CD4-positive, alpha-beta T cell treated with Interleukin-4 for 1 hour (primary cell): ENCODE measurements at regions not wholly inside any gene's neighbourhood (a gene's known extent, or its start where the extent isn't known, plus 50 kb on each side); places are given as distances from the start of the nearest gene placed in this dataset.

Source experiments
- DNase-seq, 2 donors: peaks; one replicate each; pipeline ENCODE4 v3.0.0-alpha.2; 2020 to 2022

DNA sequence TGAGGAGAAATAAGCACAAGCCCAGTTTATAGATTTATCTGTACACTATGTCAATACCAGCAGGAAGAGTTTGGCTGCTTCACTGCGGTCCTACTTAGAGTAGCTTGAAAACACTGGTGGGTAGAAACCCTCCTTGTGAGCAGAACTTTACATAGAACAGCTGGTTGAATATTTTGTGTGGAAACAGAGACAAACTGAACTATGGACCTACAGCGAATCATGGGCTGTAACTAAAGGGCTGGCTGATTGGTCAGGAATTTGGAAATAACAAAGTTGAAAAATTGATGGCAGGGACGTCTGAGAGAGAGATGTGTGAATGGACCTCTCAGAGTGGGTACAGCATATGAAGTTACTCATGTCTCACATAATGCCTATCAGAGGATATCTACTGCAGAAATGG lies 392.5 kb downstream of the MAN2A1 start:
- DNase-seq, result no peak

GRCh38 chr5:110082863-110083262 lies 393.1 kb downstream of the MAN2A1 start:
- DNase-seq, result no peak

DNA sequence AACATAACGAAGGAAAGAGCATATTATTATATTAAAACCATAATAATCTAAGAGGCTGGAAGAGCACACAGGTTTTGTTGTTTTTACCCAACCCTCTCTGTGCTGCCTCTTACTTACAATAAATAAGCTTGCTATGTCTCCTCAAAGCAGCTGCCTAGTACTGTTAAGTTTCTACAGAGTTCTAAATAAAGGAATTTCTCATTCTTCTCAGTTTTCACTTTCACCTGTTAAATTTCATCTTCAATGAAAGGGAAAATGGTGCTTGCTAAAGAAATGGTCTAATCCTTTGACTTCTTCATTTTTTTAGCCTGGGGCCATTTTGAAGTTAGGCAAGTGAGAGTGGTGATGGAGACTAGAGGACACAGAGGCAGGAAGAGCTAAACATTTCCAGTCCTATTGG lies 396.1 kb downstream of the MAN2A1 start:
- DNase-seq, result no peak

DNA sequence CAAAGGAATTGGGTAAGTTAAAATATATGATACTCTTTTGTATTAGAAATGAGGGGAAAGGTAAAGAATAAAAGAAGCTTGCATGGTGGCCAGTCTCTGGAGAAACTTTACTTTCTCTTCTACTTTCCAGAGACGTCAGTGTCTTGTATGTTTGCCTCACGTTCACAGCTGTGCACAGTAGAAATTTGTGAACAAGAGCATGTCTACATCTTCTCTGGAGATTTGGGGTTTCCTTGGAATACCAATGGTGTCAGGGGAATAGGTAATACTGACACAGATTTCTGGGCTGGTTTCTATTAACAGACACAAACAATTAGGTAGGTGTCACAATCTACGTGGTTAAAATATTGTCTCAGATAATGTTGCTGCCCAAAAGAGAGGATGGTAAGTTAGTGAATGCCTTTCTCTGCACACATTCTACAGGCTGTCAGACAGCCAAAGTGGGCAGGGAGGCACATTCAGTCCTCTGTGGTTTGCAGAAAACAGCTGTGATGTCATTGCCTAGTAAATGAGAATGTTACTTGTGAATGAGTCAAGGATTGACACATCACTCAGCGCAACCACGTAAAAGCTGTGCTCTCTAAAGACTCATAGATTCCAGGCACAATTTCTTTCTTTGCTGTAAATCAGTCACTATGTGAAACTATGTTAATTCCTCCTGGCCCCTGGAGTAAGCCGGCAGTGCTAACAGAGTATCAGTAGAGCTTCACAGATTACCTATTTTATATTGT lies 397.1 kb downstream of the MAN2A1 start:
- peak in 1 of 2 donors; percentile 12 for DNase-seq

GRCh38 chr5:110087829-110088228 lies 398.1 kb downstream of the MAN2A1 start:
- no peak for DNase-seq

GRCh38 chr5:110088676-110089436 lies 399.1 kb downstream of the MAN2A1 start:
- no peak for DNase-seq

GRCh38 chr5:110092955-110093785 lies 403.4 kb downstream of the MAN2A1 start:
- DNase-seq, result no peak

GRCh38 chr5:110094109-110094508 lies 404.4 kb downstream of the MAN2A1 start:
- DNase-seq, result no peak

- no peak for DNase-seq
These were observed 404.8 kb downstream of the MAN2A1 start for GRCh38 chr5:110094548-110094947.

DNA sequence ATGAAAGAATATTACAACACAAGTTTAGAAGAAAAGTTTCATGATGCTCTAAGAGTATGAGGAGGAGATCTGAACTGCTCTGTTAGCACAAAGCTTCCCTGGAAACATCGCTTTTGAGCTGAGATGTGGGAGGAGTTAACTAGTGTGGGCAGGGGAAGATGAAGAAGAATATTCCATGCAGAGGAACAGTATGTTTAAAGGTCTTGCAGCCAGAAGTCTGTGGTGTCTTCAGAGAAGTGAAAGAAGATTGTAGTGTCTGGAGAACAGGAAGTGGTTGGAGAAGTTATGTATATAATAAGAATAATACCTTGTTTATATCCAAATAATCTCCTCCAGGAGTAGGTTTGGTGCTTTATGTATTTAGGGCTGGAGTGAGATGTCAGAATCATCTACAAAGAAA lies 406.7 kb downstream of the MAN2A1 start:
- peak in 1 of 2 donors; percentile 4 for DNase-seq

DNA sequence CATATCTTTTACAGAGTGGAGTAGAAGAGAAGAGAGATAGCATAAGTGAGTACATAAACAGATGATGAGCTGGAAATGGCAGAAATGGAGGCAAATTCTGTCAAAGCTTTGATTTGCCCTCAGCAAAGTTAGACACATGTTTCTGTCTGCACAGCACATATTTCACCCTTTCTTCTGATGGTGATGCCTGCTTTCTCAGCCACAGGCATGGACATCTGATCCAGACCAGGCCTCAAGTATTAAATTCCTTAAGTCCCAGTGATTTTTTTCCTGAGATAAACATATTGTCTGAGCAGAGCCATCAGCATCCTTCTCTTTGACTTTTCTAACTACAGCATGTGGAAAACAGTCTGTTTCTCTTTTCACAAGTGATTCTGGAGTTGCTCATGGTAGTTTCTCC lies 409.8 kb downstream of the MAN2A1 start:
- DNase-seq, result no peak

DNA sequence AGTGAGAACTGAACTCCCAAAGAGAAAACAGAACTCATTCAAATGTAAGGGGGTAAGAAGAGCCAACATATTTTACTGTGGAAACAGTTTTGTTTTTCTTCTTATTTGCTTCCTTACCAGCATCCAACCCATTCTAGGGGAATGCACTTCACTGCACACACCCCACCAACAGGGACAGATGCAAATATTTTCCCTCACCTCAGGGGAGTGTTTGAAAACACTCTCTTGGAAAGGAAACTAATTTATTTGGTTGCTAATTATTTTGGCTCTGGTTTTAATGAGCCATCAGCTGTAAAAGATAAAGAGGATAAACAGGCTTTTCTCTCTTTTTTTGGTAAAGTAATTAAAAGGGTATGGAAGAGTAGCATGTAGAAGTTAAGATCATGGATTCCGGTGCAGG lies 413.4 kb downstream of the MAN2A1 start:
- no peak for DNase-seq

DNA sequence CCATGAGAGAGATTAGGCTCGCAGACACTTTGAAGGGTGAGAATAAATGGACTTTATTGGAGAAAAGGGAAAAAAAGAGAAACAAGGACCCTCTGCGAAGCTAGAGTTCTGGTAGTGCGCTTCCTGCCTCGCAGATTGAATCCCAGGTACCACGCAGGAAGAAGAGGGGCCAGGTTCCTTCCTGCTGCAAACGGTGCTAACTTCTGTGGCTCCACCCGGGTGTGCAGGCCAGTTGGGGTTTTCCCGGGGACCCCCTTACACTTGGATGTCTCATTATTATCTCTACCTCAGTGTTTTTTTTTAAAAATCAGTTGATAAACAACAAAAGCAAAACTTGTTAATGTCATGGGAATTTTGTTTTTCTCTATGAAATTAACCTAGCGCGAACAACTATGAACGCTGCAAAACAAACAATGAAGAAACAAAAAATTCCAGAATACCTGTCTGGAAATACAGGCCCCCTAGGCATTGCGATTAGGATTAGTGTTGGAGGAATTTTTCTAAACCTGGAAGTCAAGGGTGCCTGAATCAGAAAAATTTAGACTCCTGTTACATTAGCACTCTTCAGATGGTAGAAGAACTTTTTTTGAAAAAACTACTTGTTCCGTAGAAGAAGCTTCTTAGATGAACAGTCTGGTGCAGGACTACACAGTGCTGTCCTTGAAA lies 414.5 kb downstream of the MAN2A1 start:
- no peak for DNase-seq

DNA sequence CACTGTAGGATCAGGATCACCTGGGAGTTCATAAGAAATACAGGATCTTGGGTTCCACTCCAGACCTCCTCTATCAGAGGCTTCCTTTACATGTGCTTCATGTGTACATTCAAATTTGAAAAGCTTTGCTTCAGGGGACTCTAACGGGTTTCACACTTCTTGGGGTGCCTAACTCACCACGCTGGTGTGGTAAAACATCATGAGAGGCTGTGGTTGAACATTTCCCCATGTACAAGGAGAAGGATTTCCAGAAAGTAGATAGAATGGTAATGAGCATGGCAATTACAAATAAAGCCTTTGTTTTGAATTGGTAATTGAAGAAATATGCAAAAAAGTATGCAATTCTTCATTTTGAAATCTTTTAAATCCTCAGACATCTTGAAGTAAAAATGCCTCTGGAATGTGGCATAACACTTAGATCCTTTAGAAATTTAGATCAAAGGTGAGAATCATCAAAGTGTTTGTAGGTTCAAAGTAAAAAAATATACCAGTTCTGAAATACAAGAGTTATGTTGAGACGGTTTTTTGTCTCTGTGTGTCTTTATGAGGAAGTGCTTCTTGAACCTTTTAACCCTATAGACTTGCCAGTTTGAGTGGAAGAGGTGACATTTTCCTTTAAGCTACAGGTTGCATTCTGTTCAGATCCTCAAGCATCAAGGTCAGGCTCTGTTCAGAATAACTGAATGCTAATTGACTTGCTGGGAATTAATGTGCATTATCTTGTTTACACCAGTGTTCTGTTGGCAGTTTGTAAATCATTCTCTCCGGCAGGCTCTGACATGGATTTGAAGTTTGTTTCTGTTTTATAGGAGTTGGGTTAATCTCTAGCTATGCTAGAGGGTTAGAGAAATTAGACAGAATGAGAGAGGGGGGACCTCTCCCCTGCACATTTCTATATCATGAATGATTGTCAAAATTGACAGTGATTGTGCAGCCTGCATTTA lies 415.3 kb downstream of the MAN2A1 start:
- DNase-seq, result no peak

GRCh38 chr5:110105692-110106091 lies 416.0 kb downstream of the MAN2A1 start:
- no peak for DNase-seq

DNA sequence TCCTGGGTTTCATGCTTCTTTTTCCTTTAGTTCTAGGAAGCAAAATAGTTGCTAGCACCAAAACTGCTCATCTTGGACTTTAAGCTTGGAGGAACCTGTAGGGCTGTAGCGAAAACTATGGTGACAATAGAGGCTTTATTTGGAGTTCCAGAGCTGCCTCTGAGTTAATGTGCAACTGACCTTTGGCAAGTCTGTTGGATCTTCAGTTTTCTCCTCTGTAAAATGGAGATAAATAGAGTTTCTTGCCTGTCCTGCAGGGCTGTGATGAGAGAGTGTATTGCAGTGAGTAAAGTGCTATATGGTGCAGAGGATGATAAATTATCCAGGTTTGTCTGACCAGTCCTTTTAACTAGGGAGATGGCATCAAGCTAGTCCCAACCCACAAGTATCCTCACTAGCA lies 417.0 kb downstream of the MAN2A1 start:
- DNase-seq, result no peak

GRCh38 chr5:110108520-110108919 lies 418.8 kb downstream of the MAN2A1 start:
- no peak for DNase-seq

DNA sequence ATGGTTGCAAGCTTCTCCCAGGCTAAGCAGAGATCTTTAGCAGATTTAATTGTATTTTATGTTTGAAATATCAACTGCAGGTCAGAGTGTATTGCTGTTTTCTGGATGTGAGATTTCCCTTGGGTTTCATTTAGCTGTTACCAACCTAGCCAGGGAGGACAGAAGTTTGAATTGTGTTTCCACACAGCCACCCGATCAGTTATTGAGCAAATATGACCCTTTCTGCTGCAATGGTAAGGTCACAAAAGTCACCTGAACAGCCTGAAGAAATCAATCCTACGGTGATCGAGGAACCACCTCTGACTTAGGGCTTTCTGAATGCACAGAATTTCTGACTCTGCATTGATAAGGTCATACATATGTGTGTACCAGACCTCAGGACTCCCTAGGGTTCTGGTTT lies 419.9 kb downstream of the MAN2A1 start:
- no peak for DNase-seq

DNA sequence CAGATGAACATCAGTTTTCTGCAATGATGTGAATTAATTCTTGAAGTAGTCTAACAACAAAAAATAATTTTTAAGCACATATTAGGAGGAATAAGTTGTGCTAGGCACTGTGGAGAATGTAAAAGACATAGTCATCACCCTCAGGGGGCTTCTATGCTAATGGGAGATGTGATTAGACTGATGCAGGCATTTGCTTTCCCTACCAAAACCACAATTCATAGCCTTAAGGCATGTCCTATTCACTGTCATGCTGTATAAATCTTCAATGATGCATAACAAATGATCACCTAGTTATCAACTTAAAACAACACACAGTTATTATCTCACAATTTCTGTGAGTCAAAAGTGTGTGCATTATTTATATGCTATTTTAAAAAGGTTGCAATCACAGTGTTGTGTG lies 422.6 kb downstream of the MAN2A1 start:
- DNase-seq, result no peak

DNA sequence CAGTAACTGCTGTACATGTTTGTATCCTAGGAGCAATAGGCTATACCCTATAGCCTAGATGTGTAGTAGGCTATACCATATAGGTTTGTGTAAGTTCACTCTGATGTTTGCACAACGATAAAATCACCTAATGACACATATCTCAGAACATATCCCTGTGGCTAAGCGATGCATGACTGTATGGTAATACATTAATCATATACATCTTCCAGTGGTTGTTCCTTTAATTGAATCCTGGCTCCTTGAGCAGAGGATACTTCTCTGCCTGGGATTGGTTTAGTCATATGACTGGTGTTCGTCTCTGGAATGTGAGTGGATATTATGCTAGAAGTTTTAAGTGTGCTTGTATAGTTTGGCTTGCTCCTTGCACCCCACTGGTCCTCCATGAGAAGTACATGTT lies 425.8 kb downstream of the MAN2A1 start:
- DNase-seq, result no peak

GRCh38 chr5:110116539-110116938 lies 426.8 kb downstream of the MAN2A1 start:
- no peak for DNase-seq
